ENCODE measurements at regions not wholly inside any gene's neighbourhood (a gene's known extent, or its start where the extent isn't known, plus 50 kb on each side); places are given as distances from the start of the nearest gene placed in this dataset.

GRCh38 chr13:37351211-37351610, 245.7 kb upstream of the CSNK1A1L start:
- Histone ChIP-seq H3K9me3 (no peaks in the 10 kb centered on the region), H3K4me1 (no peaks in the 10 kb centered on the region), H3K4me3 (no peak overlapping the region), H3K27me3 (no peaks in the 10 kb centered on the region), H3K27ac (no peak overlapping the region), H3K36me3 (no peaks in the 10 kb centered on the region)
- no peak for TF ChIP-seq CTCF (IDR thresholded peaks at IDR 0.05)
- no peak for DNase-seq (ENCODE audit: low spot score in 2 of 2)
- intact Hi-C loops (cut with DNase I) = no loop called here

- intact Hi-C loops (cut with DNase I) = no loop called here
- Histone ChIP-seq H3K36me3 (no peaks in the 10 kb centered on the region), H3K27me3 (no peaks in the 10 kb centered on the region), H3K9me3 (no peaks in the 10 kb centered on the region), H3K27ac (no peak overlapping the region), H3K4me3 (no peak overlapping the region), H3K4me1 (no peaks in the 10 kb centered on the region)
- TF ChIP-seq CTCF (IDR thresholded peaks at IDR 0.05) = no peak
- DNase-seq (ENCODE audit: low spot score in 2 of 2) = no peak
These were observed 244.5 kb upstream of the CSNK1A1L start for GRCh38 chr13:37349916-37350315.

GRCh38 chr13:37348916-37349643, 243.6 kb upstream of the CSNK1A1L start:
- intact Hi-C loops (cut with DNase I) = no loop called here
- Histone ChIP-seq H3K9me3 (no peaks in the 10 kb centered on the region), H3K4me3 (no peak overlapping the region), H3K27ac (no peak overlapping the region), H3K4me1 (no peaks in the 10 kb centered on the region), H3K36me3 (no peaks in the 10 kb centered on the region), H3K27me3 (no peaks in the 10 kb centered on the region)
- DNase-seq (ENCODE audit: low spot score in 2 of 2) = no peak
- no peak for TF ChIP-seq CTCF (IDR thresholded peaks at IDR 0.05)

GRCh38 chr13:37345869-37346268, 240.4 kb upstream of the CSNK1A1L start:
- Histone ChIP-seq H3K4me3 (no peak overlapping the region), H3K27me3 (no peaks in the 10 kb centered on the region), H3K4me1 (no peaks in the 10 kb centered on the region), H3K27ac (no peak overlapping the region), H3K9me3 (no peaks in the 10 kb centered on the region), H3K36me3 (no peaks in the 10 kb centered on the region)
- intact Hi-C loops (cut with DNase I) = no loop called here
- TF ChIP-seq CTCF (IDR thresholded peaks at IDR 0.05) = no peak
- no peak for DNase-seq (ENCODE audit: low spot score in 2 of 2)

- Histone ChIP-seq H3K4me3 (no peak overlapping the region), H3K9me3 (no peaks in the 10 kb centered on the region), H3K4me1 (no peaks in the 10 kb centered on the region), H3K27me3 (no peaks in the 10 kb centered on the region), H3K27ac (no peak overlapping the region), H3K36me3 (no peaks in the 10 kb centered on the region)
- intact Hi-C loops (cut with DNase I) = no loop called here
- no peak for DNase-seq (ENCODE audit: low spot score in 2 of 2)
- TF ChIP-seq CTCF (IDR thresholded peaks at IDR 0.05) = no peak
These were observed 239.9 kb upstream of the CSNK1A1L start for GRCh38 chr13:37345391-37345790.

- TF ChIP-seq CTCF (IDR thresholded peaks at IDR 0.05) = no peak
These were observed 238.6 kb upstream of the CSNK1A1L start for GRCh38 chr13:37344056-37344455.

More at GRCh38 chr13:37344056-37344455, 238.6 kb upstream of the CSNK1A1L start:
- H3K36me3 ChIP-seq = no peaks in the 10 kb centered on the region
- no peaks in the 10 kb centered on the region for H3K9me3 ChIP-seq
- H3K4me1 ChIP-seq = no peaks in the 10 kb centered on the region
- intact Hi-C loops (cut with DNase I) = no loop called here
- no peaks in the 10 kb centered on the region for H3K27me3 ChIP-seq
- H3K27ac ChIP-seq = no peak overlapping the region
- DNase-seq (ENCODE audit: low spot score in 2 of 2) = no peak
- H3K4me3 ChIP-seq = no peak overlapping the region

All from ascending aorta (tissue), 2 donors.